ENCODE measurements at regions not wholly inside any gene's neighbourhood (a gene's known extent, or its start where the extent isn't known, plus 50 kb on each side); places are given as distances from the start of the nearest gene placed in this dataset.

GRCh38 chr1:221327954-221328353 lies 413.9 kb downstream of the DUSP10 start:
- TF ChIP-seq TSHZ2 (CRISPR knock-in tag; IDR thresholded peaks at IDR 0.05), result no peak
- peak; percentile 54; the same call in 1 of the 2 replicates for TF ChIP-seq ZNF70 (CRISPR knock-in tag; IDR thresholded peaks at IDR 0.05)
- ATAC-seq, result no peak

GRCh38 chr1:221328371-221328770 lies 413.5 kb downstream of the DUSP10 start:
- no peak for ATAC-seq
- TF ChIP-seq ESRRG (CRISPR knock-in tag; IDR thresholded peaks at IDR 0.05) (no peak), ZNF565 (CRISPR knock-in tag; conservative IDR thresholded peaks at IDR 0.05; ENCODE audit: low read depth) (no peak), ZNF8 (CRISPR knock-in tag; IDR thresholded peaks at IDR 0.05) (no peak), OSR1 (CRISPR knock-in tag; IDR thresholded peaks at IDR 0.05) (no peak), BACH2 (CRISPR knock-in tag; IDR thresholded peaks at IDR 0.05; ENCODE audit: borderline replicate concordance) (no peak), TOX (CRISPR knock-in tag; IDR thresholded peaks at IDR 0.05; ENCODE audit: borderline replicate concordance) (no peak), PPARA (CRISPR knock-in tag; IDR thresholded peaks at IDR 0.05; ENCODE audit: borderline replicate concordance) (no peak), CSDC2 (CRISPR knock-in tag; IDR thresholded peaks at IDR 0.05) (no peak)

GRCh38 chr1:221331273-221332183 lies 410.4 kb downstream of the DUSP10 start:
- no peak for TF ChIP-seq ESRRG (CRISPR knock-in tag; IDR thresholded peaks at IDR 0.05)
- TF ChIP-seq ARNTL (CRISPR knock-in tag; IDR thresholded peaks at IDR 0.05; ENCODE audit: borderline replicate concordance, low read depth), result no peak
- TF ChIP-seq ZFP30 (CRISPR knock-in tag; IDR thresholded peaks at IDR 0.05), result no peak
- TF ChIP-seq OSR1 (CRISPR knock-in tag; IDR thresholded peaks at IDR 0.05), result no peak
- no peak for TF ChIP-seq SNAI2 (CRISPR knock-in tag; IDR thresholded peaks at IDR 0.05)
- no peak for ATAC-seq

GRCh38 chr1:221334062-221334461 lies 407.8 kb downstream of the DUSP10 start:
- no peak for TF ChIP-seq TSHZ2 (CRISPR knock-in tag; IDR thresholded peaks at IDR 0.05)
- no peak for TF ChIP-seq ARNTL (CRISPR knock-in tag; IDR thresholded peaks at IDR 0.05; ENCODE audit: borderline replicate concordance, low read depth)
- no peak for TF ChIP-seq ZNF565 (CRISPR knock-in tag; conservative IDR thresholded peaks at IDR 0.05; ENCODE audit: low read depth)
- TF ChIP-seq ZNF70 (CRISPR knock-in tag; IDR thresholded peaks at IDR 0.05), result no peak
- TF ChIP-seq ISL1 (CRISPR knock-in tag; IDR thresholded peaks at IDR 0.05), result no peak
- TF ChIP-seq CREB5 (CRISPR knock-in tag; IDR thresholded peaks at IDR 0.05; ENCODE audit: low read depth), result no peak
- TF ChIP-seq ESRRG (CRISPR knock-in tag; IDR thresholded peaks at IDR 0.05), result no peak
- ATAC-seq, result no peak

GRCh38 chr1:221335161-221336101 lies 406.5 kb downstream of the DUSP10 start:
- TF ChIP-seq ZC3H10 (CRISPR knock-in tag; IDR thresholded peaks at IDR 0.05) (peak; percentile 64; the same call in 1 of the 2 replicates), PATZ1 (CRISPR knock-in tag; IDR thresholded peaks at IDR 0.05; ENCODE audit: borderline replicate concordance) (0 out of 2 replicates have a peak, but pooled peaks have one; percentile 18), ISL1 (CRISPR knock-in tag; IDR thresholded peaks at IDR 0.05) (no peak), TOX (CRISPR knock-in tag; IDR thresholded peaks at IDR 0.05; ENCODE audit: borderline replicate concordance) (peak; percentile 60)
- ATAC-seq, result peak; percentile 94
